H9 (cell line): ENCODE measurements at regions not wholly inside any gene's neighbourhood (a gene's known extent, or its start where the extent isn't known, plus 50 kb on each side); places are given as distances from the start of the nearest gene placed in this dataset.

ENCODE experiments used
- DNase-seq: peaks from one replicate; pipeline ENCODE4 v3.0.0-alpha.2; 2017
- H2AFZ ChIP-seq: one replicate; pipeline ENCODE4 v1.6.1; 2013; ENCODE audit warnings: mild to moderate bottlenecking, low read length, control low read depth, moderate library complexity
- H2AK5ac ChIP-seq: 2 replicates; pipeline ENCODE4 v1.6.1; 2013; ENCODE audit warnings: low read length, control low read depth, mixed read lengths; ENCODE audit not compliant: insufficient read length
- H2BK120ac ChIP-seq: one replicate; pipeline ENCODE4 v1.6.1; 2013; ENCODE audit warnings: low read depth, mild to moderate bottlenecking, low read length, control low read depth, inconsistent platforms; ENCODE audit not compliant: poor library complexity, severe bottlenecking
- H2BK12ac ChIP-seq: 2 replicates; pipeline ENCODE4 v1.6.1; 2013; ENCODE audit warnings: low read length, control low read depth, mixed read lengths, low read depth; ENCODE audit not compliant: insufficient read length
- H2BK15ac ChIP-seq: 2 replicates; pipeline ENCODE4 v1.6.1; 2013; ENCODE audit warnings: low read depth, low read length, control low read depth
- H2BK20ac ChIP-seq: one replicate; pipeline ENCODE4 v1.6.1; 2013; ENCODE audit warnings: low read depth, mild to moderate bottlenecking, low read length, control low read depth, inconsistent platforms; ENCODE audit not compliant: poor library complexity, severe bottlenecking
- H2BK5ac ChIP-seq: 2 replicates; pipeline ENCODE4 v1.6.1; 2013; ENCODE audit warnings: low read length, control low read depth, mixed read lengths; ENCODE audit not compliant: insufficient read length
- H3K14ac ChIP-seq: 2 replicates; pipeline ENCODE4 v1.6.1; 2013; ENCODE audit warnings: low read length, control low read depth; ENCODE audit not compliant: insufficient read depth
- H3K18ac ChIP-seq: 2 replicates; pipeline ENCODE4 v1.6.1; 2013; ENCODE audit warnings: low read depth, mild to moderate bottlenecking, mixed read lengths, low read length, control low read depth; ENCODE audit not compliant: insufficient read length
- H3K23ac ChIP-seq: 2 replicates; pipeline ENCODE4 v1.6.1; 2013; ENCODE audit warnings: low read length, control low read depth, mixed read lengths, low read depth; ENCODE audit not compliant: insufficient read length
- H3K23me2 ChIP-seq: 2 replicates; pipeline ENCODE4 v1.6.1; 2013; ENCODE audit warnings: low read depth, mild to moderate bottlenecking, mixed read lengths, low read length, control low read depth; ENCODE audit not compliant: insufficient read length, poor library complexity, severe bottlenecking
- H3K27ac ChIP-seq: 2 replicates; pipeline ENCODE4 v1.5.1; 2013; ENCODE audit warnings: low read length, control low read depth, mixed read lengths, low read depth; ENCODE audit not compliant: insufficient read length
- H3K27me3 ChIP-seq: 2 replicates; pipeline ENCODE4 v1.6.1; 2013; ENCODE audit warnings: low read length, control low read depth, inconsistent platforms; ENCODE audit not compliant: insufficient read depth
- H3K4ac ChIP-seq: 2 replicates; pipeline ENCODE4 v1.6.1; 2013; ENCODE audit warnings: low read depth, mild to moderate bottlenecking, control low read depth, inconsistent platforms, low read length, moderate library complexity
- H3K4me1 ChIP-seq: 2 replicates; pipeline ENCODE4 v1.6.1; 2013; ENCODE audit warnings: low read length, control low read depth, inconsistent platforms; ENCODE audit not compliant: insufficient read depth
- H3K4me2 ChIP-seq: 2 replicates; pipeline ENCODE4 v1.6.1; 2013; ENCODE audit warnings: low read length, control low read depth, mixed read lengths; ENCODE audit not compliant: insufficient read length, insufficient read depth
- H3K56ac ChIP-seq: 2 replicates; pipeline ENCODE4 v1.6.1; 2013; ENCODE audit warnings: low read depth, mild to moderate bottlenecking, mixed read lengths, low read length, control low read depth; ENCODE audit not compliant: insufficient read length
- H3K79me1 ChIP-seq: 2 replicates; pipeline ENCODE4 v1.6.1; 2013; ENCODE audit warnings: low read depth, mild to moderate bottlenecking, moderate library complexity, low read length, control low read depth, inconsistent platforms; ENCODE audit not compliant: insufficient read depth, poor library complexity, severe bottlenecking
- H3K79me2 ChIP-seq: 2 replicates; pipeline ENCODE4 v1.6.1; 2013; ENCODE audit warnings: low read length, control low read depth, inconsistent platforms; ENCODE audit not compliant: insufficient read depth
- H3K9ac ChIP-seq: 2 replicates; pipeline ENCODE4 v1.6.1; 2013; ENCODE audit warnings: low read length, control low read depth, mixed read lengths; ENCODE audit not compliant: insufficient read length; ENCODE audit errors: extremely low read depth
- H3K9me3 ChIP-seq: one replicate; pipeline ENCODE4 v1.6.1; 2013; ENCODE audit warnings: low read depth, low read length, inconsistent platforms; ENCODE audit not compliant: control insufficient read depth
- H3T11ph ChIP-seq: one replicate; pipeline ENCODE4 v1.6.1; 2013; ENCODE audit warnings: mild to moderate bottlenecking, low read length, control low read depth, inconsistent platforms
- H4K20me1 ChIP-seq: one replicate; pipeline ENCODE4 v1.6.1; 2013; ENCODE audit not compliant: control insufficient read depth, insufficient read length, insufficient read depth
- H4K5ac ChIP-seq: 2 replicates; pipeline ENCODE4 v1.6.1; 2013; ENCODE audit warnings: low read depth, mild to moderate bottlenecking, mixed read lengths, low read length, control low read depth; ENCODE audit not compliant: insufficient read length
- H4K8ac ChIP-seq: replicated peaks from 2 replicates; pipeline ENCODE4 v1.6.1; 2013; ENCODE audit warnings: low read length, control low read depth, mixed read lengths, low read depth; ENCODE audit not compliant: insufficient read length
- H4K91ac ChIP-seq: 2 replicates; pipeline ENCODE4 v1.6.1; 2013; ENCODE audit warnings: low read depth, mild to moderate bottlenecking, moderate library complexity, mixed read lengths, low read length, control low read depth; ENCODE audit not compliant: insufficient read length
- H3K27ac Mint-ChIP-seq, 3 experiments: 2 replicates in 2 of 3; 3 replicates in 1 of 3; pipeline ENCODE4 v1.8.0; 2020 to 2021; ENCODE audit warnings: mixed read lengths in 3 of 3, mild to moderate bottlenecking in 1 of 3, moderate library complexity in 1 of 3
- H3K27me3 Mint-ChIP-seq: 2 replicates; pipeline ENCODE4 v1.8.0; 2021; ENCODE audit warnings: low read depth, mild to moderate bottlenecking, moderate library complexity, mixed read lengths
- H3K36me3 Mint-ChIP-seq, 3 experiments: 2 replicates in 2 of 3; 3 replicates in 1 of 3; pipeline ENCODE4 v1.8.0; 2020 to 2021; ENCODE audit warnings: low read depth in 3 of 3, mixed read lengths in 3 of 3; ENCODE audit not compliant: insufficient read depth in 1 of 3
- H3K4me1 Mint-ChIP-seq, 2 experiments: 2 replicates each; pipeline ENCODE4 v1.8.0; 2020; ENCODE audit warnings: mixed read lengths in 2 of 2
- H3K4me3 Mint-ChIP-seq, 2 experiments: 2 replicates in 1 of 2; 3 replicates in 1 of 2; pipeline ENCODE4 v1.8.0; 2020 to 2021; ENCODE audit warnings: mild to moderate bottlenecking in 2 of 2, mixed read lengths in 2 of 2, moderate library complexity in 1 of 2
- H3K9me3 Mint-ChIP-seq, 2 experiments: 2 replicates in 1 of 2; 3 replicates in 1 of 2; pipeline ENCODE4 v1.8.0; 2020; ENCODE audit warnings: mild to moderate bottlenecking in 2 of 2, mixed read lengths in 2 of 2, moderate library complexity in 1 of 2
- CTCF ChIP-seq: fragments of 200-600 bp; sonication (generic); conservative IDR thresholded peaks from 3 replicates; pipeline ENCODE4 v1.8.0; 2021; ENCODE audit warnings: antibody characterized with exemption, mild to moderate bottlenecking
- WGBS: extraction: QIAGEN DNeasy Blood & Tissue Kit; methylation state at CpG from one replicate; pipeline ENCODE4 v1.1.7; 2013; ENCODE audit warnings: missing lambda C conversion rate, low lambda C conversion rate, mixed read lengths; ENCODE audit not compliant: insufficient read length; ENCODE audit errors: extremely low coverage; 5-methylcytosine and 5-hydroxymethylcytosine counted together

- Mint-ChIP-seq H3K27ac (no peak overlapping the region), H3K27me3 (no peaks in the 10 kb centered on the region; the same call in none of the 2 replicates), H3K9me3 (peaks cover 0 to 3% of the 10 kb centered on the region in 2 experiments; a peak in 2 of 5 replicates), H3K4me3 (no peak overlapping the region), H3K4me1 (peaks cover 3 to 4% of the 10 kb centered on the region in 2 experiments; a peak in 3 of 4 replicates), H3K36me3 (peaks cover 0 to 5% (median 0%) of the 10 kb centered on the region in 3 experiments; a peak in 1 of 7 replicates)
- Histone ChIP-seq H3K27ac (no peak overlapping the region), H4K20me1 (no peaks in the 10 kb centered on the region), H3K27me3 (no peaks in the 10 kb centered on the region), H3K4ac (no peak overlapping the region), H2AK5ac (no peak overlapping the region), H2BK15ac (no peak overlapping the region), H4K91ac (no peak overlapping the region), H3K23ac (no peak overlapping the region), H3K9me3 (no peaks in the 10 kb centered on the region), H4K8ac (no peak overlapping the region), H3K56ac (no peak overlapping the region), H3K4me2 (no peak overlapping the region), H2AFZ (no peak overlapping the region), H3K18ac (no peak overlapping the region), H3K14ac (no peak overlapping the region), H4K5ac (no peak overlapping the region), H3K4me1 (no peaks in the 10 kb centered on the region), H3K79me1 (no peaks in the 10 kb centered on the region), H2BK20ac (no peak overlapping the region), H2BK12ac (no peak overlapping the region), H2BK5ac (no peak overlapping the region), H3K9ac (no peak overlapping the region), H3K79me2 (no peaks in the 10 kb centered on the region), H3K23me2 (no peaks in the 10 kb centered on the region), H2BK120ac (no peak overlapping the region), H3T11ph (no peak overlapping the region)
- no CpG with 5 or more reads among the region's 4 CpGs for WGBS
- TF ChIP-seq CTCF: no peak
- no peak for DNase-seq
Measured at GRCh38 chr7:46322937-46323336, 401.9 kb upstream of the IGFBP3 start.
